SKM-1 treated with dmso at 0.1 percent for 144 hours (cell line): ENCODE measurements at regions not wholly inside any gene's neighbourhood (a gene's known extent, or its start where the extent isn't known, plus 50 kb on each side); places are given as distances from the start of the nearest gene placed in this dataset.
"Not testable (repeated sequence)": the region's sequence is repeated elsewhere in the genome, so short reads cannot be mapped to it uniquely, and the experiment has no call there.

ENCODE experiments used
- DNase-seq: peaks from one replicate; lab custom pipeline; 2025; ENCODE audit not compliant: unreplicated experiment; lab: John Stamatoyannopoulos, UW

- DNase-seq = no peak
These were observed 93.0 kb upstream of the KCTD7 start for GRCh38 chr7:66535414-66536329.

GRCh38 chr7:66537380-66537779, 91.3 kb upstream of the KCTD7 start:
- DNase-seq = no peak

GRCh38 chr7:66537876-66538275, 90.8 kb upstream of the KCTD7 start:
- no peak for DNase-seq

- no peak for DNase-seq
These were observed 89.4 kb upstream of the KCTD7 start for GRCh38 chr7:66539264-66539623.

GRCh38 chr7:66539902-66540375, 88.7 kb upstream of the KCTD7 start:
- no peak for DNase-seq

GRCh38 chr7:66542049-66542448, 86.6 kb upstream of the KCTD7 start:
- DNase-seq = no peak

- no peak for DNase-seq
These were observed 86.0 kb upstream of the KCTD7 start for GRCh38 chr7:66542528-66543269.

GRCh38 chr7:66549466-66549865, 79.2 kb upstream of the KCTD7 start:
- no peak for DNase-seq

GRCh38 chr7:66553001-66553400, 75.7 kb upstream of the KCTD7 start:
- no peak for DNase-seq

- not testable (repeated sequence) for DNase-seq
These were observed 75.0 kb upstream of the KCTD7 start for GRCh38 chr7:66553675-66554074.

GRCh38 chr7:66554291-66554690, 74.4 kb upstream of the KCTD7 start:
- DNase-seq = not testable (repeated sequence)

GRCh38 chr7:66554842-66555430, 73.7 kb upstream of the KCTD7 start:
- not testable (repeated sequence) for DNase-seq

GRCh38 chr7:66556177-66556548, 72.5 kb upstream of the KCTD7 start:
- DNase-seq = no peak

GRCh38 chr7:66556549-66557213, 72.0 kb upstream of the KCTD7 start:
- DNase-seq = no peak

GRCh38 chr7:66557214-66558200, 71.2 kb upstream of the KCTD7 start:
- peak; percentile 3 for DNase-seq

- no peak for DNase-seq
These were observed 70.5 kb upstream of the KCTD7 start for GRCh38 chr7:66558201-66558641.

- no peak for DNase-seq
These were observed 69.8 kb upstream of the KCTD7 start for GRCh38 chr7:66558660-66559465.

GRCh38 chr7:66564045-66564444, 64.6 kb upstream of the KCTD7 start:
- no peak for DNase-seq

GRCh38 chr7:66570179-66570578, 58.5 kb upstream of the KCTD7 start:
- not testable (repeated sequence) for DNase-seq
